Stimulated activated CD8-positive, alpha-beta memory T cell treated with anti-CD3 and anti-CD28 coated beads, Interleukin-7, amount 100 ng/mL, for 48 hours (primary cell): ENCODE measurements at regions not wholly inside any gene's neighbourhood (a gene's known extent, or its start where the extent isn't known, plus 50 kb on each side); places are given as distances from the start of the nearest gene placed in this dataset.

ENCODE experiments used
- DNase-seq, 2 donors: peaks; one replicate each; pipeline ENCODE4 v3.0.0-alpha.2; 2020; ENCODE audit warnings: low read depth in 1 of 2; ENCODE audit errors: extremely low read depth in 1 of 2

GRCh38 chr21:39124681-39125251 lies 58.5 kb downstream of the PSMG1 start:
- no peak for DNase-seq

- no peak for DNase-seq
These were observed 59.9 kb downstream of the PSMG1 start for GRCh38 chr21:39123375-39123774.

GRCh38 chr21:39121600-39122355 lies 61.5 kb downstream of the PSMG1 start:
- no peak for DNase-seq

- DNase-seq = no peak
These were observed 62.2 kb downstream of the PSMG1 start for GRCh38 chr21:39120876-39121599.

GRCh38 chr21:39119891-39120290 lies 63.4 kb downstream of the PSMG1 start:
- no peak for DNase-seq

- no peak for DNase-seq
These were observed 64.5 kb downstream of the PSMG1 start for GRCh38 chr21:39118604-39119215.

- DNase-seq = no peak
These were observed 65.2 kb downstream of the PSMG1 start for GRCh38 chr21:39118061-39118460.

GRCh38 chr21:39117440-39117970 lies 65.7 kb downstream of the PSMG1 start:
- DNase-seq = no peak

- no peak for DNase-seq
These were observed 66.4 kb downstream of the PSMG1 start for GRCh38 chr21:39116761-39117439.

- no peak for DNase-seq
These were observed 67.5 kb downstream of the PSMG1 start for GRCh38 chr21:39115576-39116235.

- DNase-seq = no peak
These were observed 68.2 kb downstream of the PSMG1 start for GRCh38 chr21:39114871-39115575.

GRCh38 chr21:39111931-39112550 lies 71.2 kb downstream of the PSMG1 start:
- DNase-seq = no peak

GRCh38 chr21:39110431-39110830 lies 72.8 kb downstream of the PSMG1 start:
- no peak for DNase-seq

- DNase-seq = no peak
These were observed 73.5 kb downstream of the PSMG1 start for GRCh38 chr21:39109596-39110210.

- DNase-seq = no peak
These were observed 74.1 kb downstream of the PSMG1 start for GRCh38 chr21:39109163-39109530.

- DNase-seq = no peak
These were observed 74.7 kb downstream of the PSMG1 start for GRCh38 chr21:39108291-39109162.

- no peak for DNase-seq
These were observed 75.5 kb downstream of the PSMG1 start for GRCh38 chr21:39107739-39108138.
